K562 (cell line): ENCODE measurements at regions not wholly inside any gene's neighbourhood (a gene's known extent, or its start where the extent isn't known, plus 50 kb on each side); places are given as distances from the start of the nearest gene placed in this dataset.

ENCODE experiments used
- FUS ChIP-seq: fragments of 200-400 bp; formaldehyde crosslinking; optimal IDR thresholded peaks from 2 replicates; pipeline ENCODE3; 2017; ENCODE audit warnings: low read depth, low read length
- HDAC3 ChIP-seq: fragments of 450-650 bp; IDR thresholded peaks from 2 replicates; pipeline ENCODE4 v1.6.1; 2018; ENCODE audit warnings: borderline replicate concordance, mild to moderate bottlenecking, moderate library complexity; ENCODE audit not compliant: partially characterized antibody
- HDGF ChIP-seq: fragments of 450-650 bp; IDR thresholded peaks from 2 replicates; pipeline ENCODE4 v1.6.1; 2016
- MAFK ChIP-seq: IDR thresholded peaks from 2 replicates; pipeline ENCODE4 v1.6.1; 2011; ENCODE audit warnings: low read length, improper control_type of control experiment
- NR2C1 ChIP-seq, 2 experiments: fragments of 450-650 bp; IDR thresholded peaks; 2 replicates each; pipeline ENCODE4 v1.6.1; 2017; ENCODE audit warnings: mild to moderate bottlenecking in 2 of 2, antibody characterized with exemption in 1 of 2, inconsistent platforms in 1 of 2, missing compliant biosample characterization in 1 of 2, missing genetic modification characterization in 1 of 2
- POLR2G ChIP-seq: fragments of 200-400 bp; formaldehyde crosslinking; IDR thresholded peaks from 2 replicates; pipeline ENCODE4 v1.6.1; 2017; ENCODE audit warnings: low read depth, mild to moderate bottlenecking, antibody characterized with exemption, low read length, moderate library complexity
- PPARD ChIP-seq: fragments of 250-450 bp; sonication (Bioruptor Pico); IDR thresholded peaks from 2 replicates; pipeline ENCODE4 v1.8.0; 2022; ENCODE audit warnings: inconsistent platforms, mild to moderate bottlenecking, moderate library complexity
- RBBP5 ChIP-seq: fragments of 200-600 bp; sonication (generic); IDR thresholded peaks from 2 replicates; pipeline ENCODE4 v1.6.1; 2012; ENCODE audit warnings: borderline replicate concordance, mild to moderate bottlenecking, low read length, control low read depth, inconsistent platforms; ENCODE audit not compliant: insufficient read depth, poor library complexity, severe bottlenecking
- RCOR1 ChIP-seq, 2 experiments: IDR thresholded peaks; 2 replicates each; pipeline ENCODE4 v1.6.1; 2012; ENCODE audit warnings: low read depth in 2 of 2, low read length in 2 of 2, borderline replicate concordance in 1 of 2, improper control_type of control experiment in 1 of 2
- SREBF2 ChIP-seq: sonication (generic); formaldehyde crosslinking; IDR thresholded peaks from 2 replicates; pipeline ENCODE4 v1.4.0; 2020; ENCODE audit warnings: mild to moderate bottlenecking, missing genetic modification reagents
- U2AF2 ChIP-seq: fragments of 200-400 bp; formaldehyde crosslinking; optimal IDR thresholded peaks from 2 replicates; pipeline ENCODE3; 2017; ENCODE audit warnings: low read depth, mild to moderate bottlenecking, low read length
- WHSC1 ChIP-seq: IDR thresholded peaks from one replicate; pipeline ENCODE4 v1.6.1; 2012; ENCODE audit warnings: low read length, control low read depth, inconsistent platforms
- YBX1 ChIP-seq: fragments of 450-650 bp; IDR thresholded peaks from 2 replicates; pipeline ENCODE4 v1.7.1; 2016; ENCODE audit warnings: mild to moderate bottlenecking
- ZBED1 ChIP-seq: IDR thresholded peaks from 2 replicates; pipeline ENCODE4 v1.6.1; 2014
- ZBTB8A ChIP-seq: fragments of 450-650 bp; IDR thresholded peaks from 2 replicates; pipeline ENCODE4 v1.6.1; 2018; ENCODE audit warnings: mild to moderate bottlenecking, moderate library complexity; ENCODE audit not compliant: partially characterized antibody
- ZNF175 ChIP-seq: fragments of 200-800 bp; sonication (Bioruptor generic); IDR thresholded peaks from 2 replicates; pipeline ENCODE4 v1.6.1; 2016; ENCODE audit warnings: low read depth, mild to moderate bottlenecking, missing genetic modification characterization, missing compliant biosample characterization
- ZNF212 ChIP-seq: fragments of 450-650 bp; formaldehyde crosslinking; IDR thresholded peaks from 2 replicates; pipeline ENCODE4 v1.4.0; 2020; ENCODE audit warnings: mild to moderate bottlenecking
- ZNF3 ChIP-seq: fragments of 250-450 bp; sonication (Bioruptor Pico); IDR thresholded peaks from 2 replicates; pipeline ENCODE4 v1.5.0; 2021; ENCODE audit warnings: mild to moderate bottlenecking, moderate library complexity
- ZNF324 ChIP-seq: fragments of 250-450 bp; sonication (Bioruptor Pico); IDR thresholded peaks from 2 replicates; pipeline ENCODE4 v1.4.0; 2020; ENCODE audit warnings: mild to moderate bottlenecking
- ZNF699 ChIP-seq: fragments of 250-450 bp; sonication (Bioruptor Pico); IDR thresholded peaks from 2 replicates; pipeline ENCODE4 v1.8.0; 2021; ENCODE audit warnings: mild to moderate bottlenecking, moderate library complexity; ENCODE audit not compliant: insufficient replicate concordance
- ZSCAN29 ChIP-seq: fragments of 450-650 bp; IDR thresholded peaks from 2 replicates; pipeline ENCODE4 v1.6.1; 2017
- TF ChIP-seq, protein P1 (sequence below): sonication (generic); formaldehyde crosslinking; IDR thresholded peaks from 2 replicates; pipeline ENCODE4 v1.8.1; 2023; ENCODE audit warnings: mild to moderate bottlenecking, missing genetic modification reagents
- TF ChIP-seq, protein P2 (sequence below): fragments of 250-450 bp; sonication (Bioruptor Pico); IDR thresholded peaks from 2 replicates; pipeline ENCODE4 v1.9.0; 2021; ENCODE audit warnings: mild to moderate bottlenecking, inconsistent platforms
- TF ChIP-seq, protein P3 (sequence below): sonication (generic); formaldehyde crosslinking; IDR thresholded peaks from 2 replicates; pipeline ENCODE4 v1.8.0; 2022; ENCODE audit warnings: mild to moderate bottlenecking, missing genetic modification reagents, borderline replicate concordance

DNA sequence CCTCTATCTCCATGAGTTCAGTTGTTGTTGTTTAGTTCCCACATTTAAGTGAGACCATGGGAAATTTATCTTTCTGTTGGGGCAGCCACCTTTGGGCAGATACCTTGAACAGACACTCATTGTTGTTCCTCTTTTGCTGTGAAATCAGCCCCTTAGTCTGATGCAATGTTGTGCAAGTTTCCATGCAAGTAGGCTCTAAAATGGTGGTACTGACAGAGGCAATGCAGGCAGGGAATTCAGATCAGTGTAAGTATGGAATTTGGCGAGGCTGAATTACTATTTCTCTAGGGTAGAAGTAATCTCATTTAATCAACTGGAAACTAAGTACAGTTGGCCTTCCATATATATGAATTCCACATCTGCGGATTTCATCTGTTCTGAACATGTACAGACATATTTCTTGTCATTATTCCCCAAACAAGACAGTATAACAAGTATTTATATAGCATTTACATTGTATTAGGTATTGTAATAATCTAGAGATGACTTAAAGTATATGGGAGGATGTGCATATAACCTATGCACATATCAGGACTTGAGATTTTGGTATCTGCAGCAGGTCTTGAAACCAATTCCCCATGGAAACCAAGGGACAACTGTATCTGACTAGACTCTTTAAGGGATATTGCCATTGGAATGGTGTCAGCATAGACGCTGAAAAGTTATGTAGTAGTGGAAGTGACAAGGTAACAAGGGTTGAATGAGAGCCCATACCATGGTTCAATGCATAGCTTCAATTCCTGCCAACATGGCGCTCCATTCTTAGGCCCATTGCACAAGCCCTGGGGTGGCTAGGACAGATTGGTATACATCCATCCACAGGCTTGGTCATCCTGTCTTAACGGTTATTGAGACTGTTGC lies 281.5 kb upstream of the HTR2A start (continued):
- TF ChIP-seq, protein P1, sequence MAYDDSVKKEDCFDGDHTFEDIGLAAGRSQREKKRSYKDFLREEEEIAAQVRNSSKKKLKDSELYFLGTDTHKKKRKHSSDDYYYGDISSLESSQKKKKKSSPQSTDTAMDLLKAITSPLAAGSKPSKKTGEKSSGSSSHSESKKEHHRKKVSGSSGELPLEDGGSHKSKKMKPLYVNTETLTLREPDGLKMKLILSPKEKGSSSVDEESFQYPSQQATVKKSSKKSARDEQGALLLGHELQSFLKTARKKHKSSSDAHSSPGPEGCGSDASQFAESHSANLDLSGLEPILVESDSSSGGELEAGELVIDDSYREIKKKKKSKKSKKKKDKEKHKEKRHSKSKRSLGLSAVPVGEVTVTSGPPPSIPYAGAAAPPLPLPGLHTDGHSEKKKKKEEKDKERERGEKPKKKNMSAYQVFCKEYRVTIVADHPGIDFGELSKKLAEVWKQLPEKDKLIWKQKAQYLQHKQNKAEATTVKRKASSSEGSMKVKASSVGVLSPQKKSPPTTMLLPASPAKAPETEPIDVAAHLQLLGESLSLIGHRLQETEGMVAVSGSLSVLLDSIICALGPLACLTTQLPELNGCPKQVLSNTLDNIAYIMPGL (CRISPR knock-in tag) = no peak
- TF ChIP-seq ZNF212 (CRISPR knock-in tag) = no peak
- no peak for TF ChIP-seq ZNF3
- TF ChIP-seq WHSC1 = no peak
- TF ChIP-seq SREBF2 (CRISPR knock-in tag) = no peak
- no peak for TF ChIP-seq MAFK
- no peak for TF ChIP-seq ZNF699
- TF ChIP-seq FUS = no peak
- no peak for TF ChIP-seq ZNF324 (CRISPR knock-in tag)
- TF ChIP-seq HDGF = no peak
- TF ChIP-seq ZNF175 (CRISPR knock-in tag) = peak; percentile 94
- no peak for TF ChIP-seq ZBTB8A
- TF ChIP-seq ZBED1 = no peak
- no peak for TF ChIP-seq PPARD
- TF ChIP-seq HDAC3 = no peak
- TF ChIP-seq, protein P2, sequence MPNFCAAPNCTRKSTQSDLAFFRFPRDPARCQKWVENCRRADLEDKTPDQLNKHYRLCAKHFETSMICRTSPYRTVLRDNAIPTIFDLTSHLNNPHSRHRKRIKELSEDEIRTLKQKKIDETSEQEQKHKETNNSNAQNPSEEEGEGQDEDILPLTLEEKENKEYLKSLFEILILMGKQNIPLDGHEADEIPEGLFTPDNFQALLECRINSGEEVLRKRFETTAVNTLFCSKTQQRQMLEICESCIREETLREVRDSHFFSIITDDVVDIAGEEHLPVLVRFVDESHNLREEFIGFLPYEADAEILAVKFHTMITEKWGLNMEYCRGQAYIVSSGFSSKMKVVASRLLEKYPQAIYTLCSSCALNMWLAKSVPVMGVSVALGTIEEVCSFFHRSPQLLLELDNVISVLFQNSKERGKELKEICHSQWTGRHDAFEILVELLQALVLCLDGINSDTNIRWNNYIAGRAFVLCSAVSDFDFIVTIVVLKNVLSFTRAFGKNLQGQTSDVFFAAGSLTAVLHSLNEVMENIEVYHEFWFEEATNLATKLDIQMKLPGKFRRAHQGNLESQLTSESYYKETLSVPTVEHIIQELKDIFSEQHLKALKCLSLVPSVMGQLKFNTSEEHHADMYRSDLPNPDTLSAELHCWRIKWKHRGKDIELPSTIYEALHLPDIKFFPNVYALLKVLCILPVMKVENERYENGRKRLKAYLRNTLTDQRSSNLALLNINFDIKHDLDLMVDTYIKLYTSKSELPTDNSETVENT (CRISPR knock-in tag) = no peak
- TF ChIP-seq, protein P3, sequence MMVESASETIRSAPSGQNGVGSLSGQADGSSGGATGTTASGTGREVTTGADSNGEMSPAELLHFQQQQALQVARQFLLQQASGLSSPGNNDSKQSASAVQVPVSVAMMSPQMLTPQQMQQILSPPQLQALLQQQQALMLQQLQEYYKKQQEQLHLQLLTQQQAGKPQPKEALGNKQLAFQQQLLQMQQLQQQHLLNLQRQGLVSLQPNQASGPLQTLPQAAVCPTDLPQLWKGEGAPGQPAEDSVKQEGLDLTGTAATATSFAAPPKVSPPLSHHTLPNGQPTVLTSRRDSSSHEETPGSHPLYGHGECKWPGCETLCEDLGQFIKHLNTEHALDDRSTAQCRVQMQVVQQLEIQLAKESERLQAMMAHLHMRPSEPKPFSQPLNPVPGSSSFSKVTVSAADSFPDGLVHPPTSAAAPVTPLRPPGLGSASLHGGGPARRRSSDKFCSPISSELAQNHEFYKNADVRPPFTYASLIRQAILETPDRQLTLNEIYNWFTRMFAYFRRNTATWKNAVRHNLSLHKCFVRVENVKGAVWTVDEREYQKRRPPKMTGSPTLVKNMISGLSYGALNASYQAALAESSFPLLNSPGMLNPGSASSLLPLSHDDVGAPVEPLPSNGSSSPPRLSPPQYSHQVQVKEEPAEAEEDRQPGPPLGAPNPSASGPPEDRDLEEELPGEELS (CRISPR knock-in tag) = no peak
- TF ChIP-seq POLR2G = no peak
- TF ChIP-seq RCOR1 (IDR thresholded peaks at IDR 0.05; ENCODE audit: borderline replicate concordance in 1 of 2, low read depth in 2 of 2, low read length in 2 of 2) = no peak
- TF ChIP-seq NR2C1 (IDR thresholded peaks at IDR 0.05) = no peak
- no peak for TF ChIP-seq NR2C1 (tag; IDR thresholded peaks at IDR 0.05)
- no peak for TF ChIP-seq YBX1
- TF ChIP-seq RBBP5 = no peak
- no peak for TF ChIP-seq ZSCAN29
- TF ChIP-seq U2AF2 = no peak
